ENCODE measurements at regions not wholly inside any gene's neighbourhood (a gene's known extent, or its start where the extent isn't known, plus 50 kb on each side); places are given as distances from the start of the nearest gene placed in this dataset.

- Histone ChIP-seq H3K27ac (ENCODE audit: low read depth, low read length) (no peak overlapping the region), H3K4me3 (ENCODE audit: low read depth, low read length) (no peak overlapping the region), H3K4me1 (ENCODE audit: control insufficient read depth, insufficient read depth, low read length) (no peaks in the 10 kb centered on the region), H3K27me3 (ENCODE audit: control insufficient read depth, insufficient read depth, low read length) (no peaks in the 10 kb centered on the region), H3K9me3 (ENCODE audit: control insufficient read depth, insufficient read depth, low read length) (no peaks in the 10 kb centered on the region), H3K36me3 (ENCODE audit: control insufficient read depth, insufficient read depth, low read length) (no peaks in the 10 kb centered on the region)
- WGBS (ENCODE audit: insufficient coverage) = no CpG with 5 or more reads among the region's 1 CpG
- DNase-seq (ENCODE audit: low read depth in 4 of 6, low spot score in 6 of 6) = no peak
Measured at GRCh38 chr2:155852156-155852555, 480.4 kb downstream of the NR4A2 start.

DNA sequence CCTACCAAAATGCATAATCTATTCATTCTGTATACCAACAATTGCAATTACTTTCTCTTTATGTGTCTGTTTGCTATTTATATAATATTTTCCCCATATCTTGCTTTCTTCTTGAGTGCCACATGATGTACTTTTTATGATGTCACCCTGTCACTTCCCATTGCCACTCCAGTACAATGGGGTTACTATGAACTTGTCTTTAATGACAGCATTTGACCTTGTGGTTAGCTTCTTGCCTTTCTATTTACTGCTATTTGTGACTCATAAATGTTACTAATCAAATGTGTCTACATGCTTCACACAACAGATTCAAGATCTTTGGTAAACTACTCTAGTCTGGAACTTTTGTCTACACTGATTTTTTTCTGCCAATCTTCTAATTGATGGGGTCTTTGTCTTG, 486.3 kb downstream of the NR4A2 start:
- H3K27ac ChIP-seq (ENCODE audit: low read depth, low read length) = no peak overlapping the region
- no peak for DNase-seq (ENCODE audit: low read depth in 4 of 6, low spot score in 6 of 6)
- no peaks in the 10 kb centered on the region for H3K27me3 ChIP-seq (ENCODE audit: control insufficient read depth, insufficient read depth, low read length)
- no peak overlapping the region for H3K4me3 ChIP-seq (ENCODE audit: low read depth, low read length)
- H3K9me3 ChIP-seq (ENCODE audit: control insufficient read depth, insufficient read depth, low read length) = no peaks in the 10 kb centered on the region
- H3K36me3 ChIP-seq (ENCODE audit: control insufficient read depth, insufficient read depth, low read length) = no peaks in the 10 kb centered on the region
- no peaks in the 10 kb centered on the region for H3K4me1 ChIP-seq (ENCODE audit: control insufficient read depth, insufficient read depth, low read length)

DNA sequence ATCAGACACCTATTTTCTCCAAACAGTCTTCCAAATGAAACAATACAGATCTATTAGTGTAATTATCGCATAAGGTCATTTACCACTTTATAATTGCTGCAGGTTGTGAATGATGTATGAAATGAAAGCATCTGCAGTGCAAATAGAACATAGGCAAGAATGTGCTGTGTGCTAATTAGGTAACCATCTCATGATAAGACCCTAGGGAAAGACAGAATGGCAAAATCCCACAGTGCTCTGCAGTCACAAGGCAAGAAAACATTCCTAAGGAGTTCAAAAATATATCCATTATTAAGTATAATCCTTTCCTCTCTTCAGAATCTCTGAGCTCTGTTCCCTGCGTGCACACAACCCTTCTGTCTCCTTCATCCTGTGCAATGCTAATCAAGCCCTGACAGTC, 488.1 kb downstream of the NR4A2 start:
- no CpG with 5 or more reads among the region's 2 CpGs for WGBS (ENCODE audit: insufficient coverage)
- Histone ChIP-seq H3K4me3 (ENCODE audit: low read depth, low read length) (no peak overlapping the region), H3K4me1 (ENCODE audit: control insufficient read depth, insufficient read depth, low read length) (no peaks in the 10 kb centered on the region), H3K9me3 (ENCODE audit: control insufficient read depth, insufficient read depth, low read length) (no peaks in the 10 kb centered on the region), H3K27me3 (ENCODE audit: control insufficient read depth, insufficient read depth, low read length) (no peaks in the 10 kb centered on the region), H3K27ac (ENCODE audit: low read depth, low read length) (no peak overlapping the region), H3K36me3 (ENCODE audit: control insufficient read depth, insufficient read depth, low read length) (no peaks in the 10 kb centered on the region)
- peak in 1 of 6 donors; percentile 54 for DNase-seq (ENCODE audit: low read depth in 4 of 6, low spot score in 6 of 6)

- Histone ChIP-seq H3K9me3 (ENCODE audit: control insufficient read depth, insufficient read depth, low read length) (no peaks in the 10 kb centered on the region), H3K27ac (ENCODE audit: low read depth, low read length) (peak overlapping the region; percentile 75), H3K36me3 (ENCODE audit: control insufficient read depth, insufficient read depth, low read length) (no peaks in the 10 kb centered on the region), H3K4me3 (ENCODE audit: low read depth, low read length) (no peak overlapping the region), H3K27me3 (ENCODE audit: control insufficient read depth, insufficient read depth, low read length) (no peaks in the 10 kb centered on the region), H3K4me1 (ENCODE audit: control insufficient read depth, insufficient read depth, low read length) (no peaks in the 10 kb centered on the region)
- WGBS (ENCODE audit: insufficient coverage) = no CpG with 5 or more reads among the region's 6 CpGs
- DNase-seq (ENCODE audit: low read depth in 4 of 6, low spot score in 6 of 6) = no peak
Measured at GRCh38 chr2:155842103-155842502, 490.4 kb downstream of the NR4A2 start.

DNA sequence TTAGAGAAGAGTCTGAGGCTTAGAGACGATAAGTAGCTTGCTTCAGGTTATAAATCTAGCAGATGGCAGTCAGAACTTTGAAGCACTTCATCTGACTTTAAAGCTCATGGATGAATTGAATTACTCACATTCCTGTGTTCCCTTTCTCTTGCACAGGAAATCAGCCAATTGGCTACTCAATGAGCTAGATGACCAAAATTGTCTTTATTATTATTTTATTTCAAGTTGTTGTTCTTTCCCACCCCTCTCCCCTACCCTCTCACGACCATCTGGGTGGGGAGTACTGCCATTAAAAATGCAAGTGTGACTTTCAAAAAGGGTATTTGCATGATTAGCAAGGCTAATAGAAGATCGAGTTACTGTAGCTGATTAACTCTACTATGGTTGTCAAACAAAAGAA, 491.1 kb downstream of the NR4A2 start:
- Histone ChIP-seq H3K27ac (ENCODE audit: low read depth, low read length) (peak overlapping the region; percentile 79), H3K4me3 (ENCODE audit: low read depth, low read length) (no peak overlapping the region), H3K4me1 (ENCODE audit: control insufficient read depth, insufficient read depth, low read length) (no peaks in the 10 kb centered on the region), H3K9me3 (ENCODE audit: control insufficient read depth, insufficient read depth, low read length) (no peaks in the 10 kb centered on the region), H3K36me3 (ENCODE audit: control insufficient read depth, insufficient read depth, low read length) (no peaks in the 10 kb centered on the region), H3K27me3 (ENCODE audit: control insufficient read depth, insufficient read depth, low read length) (no peaks in the 10 kb centered on the region)
- WGBS (ENCODE audit: insufficient coverage) = 20% methylated on average over 1 of the region's 3 CpGs
- peak in 1 of 6 donors; percentile 8 for DNase-seq (ENCODE audit: low read depth in 4 of 6, low spot score in 6 of 6)

- no peak for DNase-seq (ENCODE audit: low read depth in 4 of 6, low spot score in 6 of 6)
- H3K4me1 ChIP-seq (ENCODE audit: control insufficient read depth, insufficient read depth, low read length) = no peaks in the 10 kb centered on the region
- peak overlapping the region; percentile 13 for H3K4me3 ChIP-seq (ENCODE audit: low read depth, low read length)
- no CpG with 5 or more reads among the region's 1 CpG for WGBS (ENCODE audit: insufficient coverage)
- no peaks in the 10 kb centered on the region for H3K27me3 ChIP-seq (ENCODE audit: control insufficient read depth, insufficient read depth, low read length)
- H3K36me3 ChIP-seq (ENCODE audit: control insufficient read depth, insufficient read depth, low read length) = no peaks in the 10 kb centered on the region
- no peaks in the 10 kb centered on the region for H3K9me3 ChIP-seq (ENCODE audit: control insufficient read depth, insufficient read depth, low read length)
- peak overlapping the region; percentile 79 for H3K27ac ChIP-seq (ENCODE audit: low read depth, low read length)
Measured at GRCh38 chr2:155840661-155841060, 491.9 kb downstream of the NR4A2 start.

GRCh38 chr2:155839991-155840390, 492.5 kb downstream of the NR4A2 start:
- Histone ChIP-seq H3K27ac (ENCODE audit: low read depth, low read length) (peak overlapping the region; percentile 79), H3K36me3 (ENCODE audit: control insufficient read depth, insufficient read depth, low read length) (no peaks in the 10 kb centered on the region), H3K4me3 (ENCODE audit: low read depth, low read length) (peak overlapping the region; percentile 13), H3K9me3 (ENCODE audit: control insufficient read depth, insufficient read depth, low read length) (no peaks in the 10 kb centered on the region), H3K27me3 (ENCODE audit: control insufficient read depth, insufficient read depth, low read length) (no peaks in the 10 kb centered on the region), H3K4me1 (ENCODE audit: control insufficient read depth, insufficient read depth, low read length) (no peaks in the 10 kb centered on the region)
- WGBS (ENCODE audit: insufficient coverage) = 50% methylated on average over 1 of the region's 2 CpGs
- peak in 1 of 6 donors; percentile 66 for DNase-seq (ENCODE audit: low read depth in 4 of 6, low spot score in 6 of 6)

DNA sequence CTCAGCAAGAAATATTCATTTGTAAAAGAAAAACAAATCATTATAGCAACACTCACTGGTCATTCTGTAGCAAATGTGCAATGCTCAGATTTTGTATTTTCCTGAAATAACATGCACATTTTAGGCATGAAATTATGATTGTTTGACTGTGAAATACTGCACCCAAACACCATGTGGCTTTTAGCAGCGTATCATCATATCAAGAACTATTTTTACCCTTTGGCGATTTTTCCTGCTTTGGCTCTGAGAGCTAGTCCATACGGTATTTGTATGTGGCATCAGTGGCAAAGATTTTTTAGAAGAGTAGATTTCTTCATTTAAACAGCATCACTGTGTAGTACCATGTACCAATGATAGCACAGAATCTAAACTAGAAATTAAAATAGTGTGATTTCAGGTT, 493.1 kb downstream of the NR4A2 start:
- peak in 1 of 6 donors; percentile 91 for DNase-seq (ENCODE audit: low read depth in 4 of 6, low spot score in 6 of 6)
- H3K36me3 ChIP-seq (ENCODE audit: control insufficient read depth, insufficient read depth, low read length) = no peaks in the 10 kb centered on the region
- no peaks in the 10 kb centered on the region for H3K4me1 ChIP-seq (ENCODE audit: control insufficient read depth, insufficient read depth, low read length)
- no peaks in the 10 kb centered on the region for H3K9me3 ChIP-seq (ENCODE audit: control insufficient read depth, insufficient read depth, low read length)
- H3K27ac ChIP-seq (ENCODE audit: low read depth, low read length) = peak overlapping the region; percentile 79
- no CpG with 5 or more reads among the region's 3 CpGs for WGBS (ENCODE audit: insufficient coverage)
- no peaks in the 10 kb centered on the region for H3K27me3 ChIP-seq (ENCODE audit: control insufficient read depth, insufficient read depth, low read length)
- peak overlapping the region; percentile 13 for H3K4me3 ChIP-seq (ENCODE audit: low read depth, low read length)

DNA sequence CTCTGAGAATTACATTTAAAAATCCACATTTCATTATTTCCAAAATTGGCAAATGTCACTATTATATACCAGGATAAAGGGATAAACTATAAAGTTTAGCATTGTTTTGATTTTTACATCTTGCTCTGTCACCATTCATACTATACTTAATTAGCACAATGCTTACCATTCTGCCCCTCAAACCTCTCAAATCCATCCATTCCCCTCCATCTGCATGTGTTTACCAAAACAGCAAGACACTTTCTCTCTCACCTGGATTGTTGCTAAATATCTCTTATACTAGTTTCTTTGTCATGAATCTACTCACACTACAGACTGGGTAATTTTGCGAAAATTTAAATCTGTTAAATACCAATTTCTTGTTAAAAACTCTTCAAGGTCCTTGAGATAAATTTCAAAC, 496.1 kb downstream of the NR4A2 start:
- H3K4me1 ChIP-seq (ENCODE audit: control insufficient read depth, insufficient read depth, low read length) = no peaks in the 10 kb centered on the region
- no peak for DNase-seq (ENCODE audit: low read depth in 4 of 6, low spot score in 6 of 6)
- H3K36me3 ChIP-seq (ENCODE audit: control insufficient read depth, insufficient read depth, low read length) = no peaks in the 10 kb centered on the region
- no peaks in the 10 kb centered on the region for H3K9me3 ChIP-seq (ENCODE audit: control insufficient read depth, insufficient read depth, low read length)
- no peaks in the 10 kb centered on the region for H3K27me3 ChIP-seq (ENCODE audit: control insufficient read depth, insufficient read depth, low read length)
- H3K27ac ChIP-seq (ENCODE audit: low read depth, low read length) = no peak overlapping the region
- WGBS (ENCODE audit: insufficient coverage) = 100% methylated on average over 1 of the region's 1 CpG
- H3K4me3 ChIP-seq (ENCODE audit: low read depth, low read length) = no peak overlapping the region

DNA sequence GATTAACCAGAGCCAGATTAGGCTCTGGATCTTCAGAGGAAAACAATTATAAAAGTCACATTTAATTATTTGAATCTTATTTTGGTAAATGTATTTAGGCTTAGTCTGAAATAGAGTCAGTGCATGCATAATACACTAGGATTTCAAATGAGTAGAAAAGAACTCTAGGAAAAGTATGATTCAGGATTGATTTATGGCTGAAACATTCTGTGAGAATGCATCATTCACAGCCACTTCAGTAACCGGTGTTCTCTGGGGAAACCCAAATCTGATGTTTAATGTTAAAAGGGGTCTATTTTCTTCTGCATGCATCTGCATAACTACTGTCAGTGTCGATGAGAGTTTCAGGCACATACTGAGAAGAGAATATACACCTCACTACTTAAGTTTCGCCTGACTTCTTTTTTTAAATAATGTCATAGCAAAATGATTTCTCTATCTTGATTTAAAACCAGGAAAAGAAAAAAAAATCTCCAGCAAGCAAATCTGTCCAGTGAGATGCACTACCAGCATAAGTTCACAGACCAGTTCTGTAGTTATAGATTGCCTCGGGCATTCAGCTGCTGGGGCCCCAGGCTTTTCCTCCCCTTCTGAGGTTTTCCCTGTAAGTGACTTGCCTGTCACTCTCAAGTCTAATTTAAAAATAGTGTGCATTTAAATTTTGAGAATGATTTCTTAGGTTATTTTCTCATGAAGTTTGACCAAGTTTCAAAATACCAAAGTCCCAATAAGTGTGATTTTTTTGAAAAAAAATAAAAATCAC, 501.5 kb downstream of the NR4A2 start:
- no peaks in the 10 kb centered on the region for H3K27me3 ChIP-seq (ENCODE audit: control insufficient read depth, insufficient read depth, low read length)
- no peak overlapping the region for H3K4me3 ChIP-seq (ENCODE audit: low read depth, low read length)
- H3K9me3 ChIP-seq (ENCODE audit: control insufficient read depth, insufficient read depth, low read length) = no peaks in the 10 kb centered on the region
- no CpG with 5 or more reads among the region's 4 CpGs for WGBS (ENCODE audit: insufficient coverage)
- peak in 1 of 6 donors; percentile 16 for DNase-seq (ENCODE audit: low read depth in 4 of 6, low spot score in 6 of 6)
- no peaks in the 10 kb centered on the region for H3K4me1 ChIP-seq (ENCODE audit: control insufficient read depth, insufficient read depth, low read length)
- no peak overlapping the region for H3K27ac ChIP-seq (ENCODE audit: low read depth, low read length)
- no peaks in the 10 kb centered on the region for H3K36me3 ChIP-seq (ENCODE audit: control insufficient read depth, insufficient read depth, low read length)
